Tibial nerve (tissue), 4 donors: ENCODE measurements at regions not wholly inside any gene's neighbourhood (a gene's known extent, or its start where the extent isn't known, plus 50 kb on each side); places are given as distances from the start of the nearest gene placed in this dataset.

Experiments
- DNase-seq, 2 donors: peaks; one replicate each; pipeline ENCODE4 v3.0.0-alpha.2; 2019; ENCODE audit warnings: low spot score in 2 of 2
- H3K27ac ChIP-seq, 4 donors: fragments of 200-600 bp; sonication (generic) in 3 of 4; one replicate each; pipeline ENCODE4 v1.5.1; 2017 to 2019; ENCODE audit warnings: mild to moderate bottlenecking in 1 of 4
- H3K27me3 ChIP-seq, 2 donors: fragments of 200-600 bp; sonication (generic) in 1 of 2; one replicate each; pipeline versions ENCODE4 v1.5.1 to v1.6.0; 2017 to 2019
- H3K36me3 ChIP-seq, 3 donors: fragments of 200-600 bp; sonication (generic); one replicate each; pipeline ENCODE4 v1.5.1; 2018 to 2019
- H3K4me1 ChIP-seq, 4 donors: fragments of 200-600 bp; sonication (generic) in 3 of 4; one replicate each; pipeline ENCODE4 v1.5.1; 2017 to 2019
- H3K4me3 ChIP-seq, 4 donors: fragments of 200-600 bp; sonication (generic) in 3 of 4; one replicate each; pipeline ENCODE4 v1.5.1; 2017 to 2019; ENCODE audit warnings: mild to moderate bottlenecking in 1 of 4, moderate library complexity in 1 of 4
- H3K9me3 ChIP-seq, 4 donors: fragments of 200-600 bp; sonication (generic) in 3 of 4; one replicate each; pipeline ENCODE4 v1.5.1; 2017 to 2019
- EP300 ChIP-seq, 2 donors: sonication (generic); formaldehyde crosslinking; IDR thresholded peaks; one replicate each; pipeline ENCODE4 v1.6.1; 2017; ENCODE audit warnings: antibody characterized with exemption in 2 of 2, mild to moderate bottlenecking in 1 of 2
- POLR2A ChIP-seq, 2 donors: fragments of 450-650 bp; IDR thresholded peaks; one replicate each; pipeline ENCODE4 v1.6.1; 2017; ENCODE audit warnings: antibody characterized with exemption in 2 of 2, mild to moderate bottlenecking in 2 of 2, moderate library complexity in 2 of 2
- WGBS, 2 donors: methylation state at CpG; one replicate each; pipeline ENCODE4 v1.1.5; 2018; 5-methylcytosine and 5-hydroxymethylcytosine counted together
- TF ChIP-seq, protein P1 (sequence below), 5 experiments: fragments of 200-600 bp in 3 of 5; fragments of 450-650 bp in 2 of 5; sonication (generic) in 3 of 5; IDR thresholded peaks; one replicate each; pipeline ENCODE4 v1.5.1; 2016 to 2019; ENCODE audit warnings: antibody characterized with exemption in 5 of 5, mild to moderate bottlenecking in 3 of 5, moderate library complexity in 2 of 5

DNA sequence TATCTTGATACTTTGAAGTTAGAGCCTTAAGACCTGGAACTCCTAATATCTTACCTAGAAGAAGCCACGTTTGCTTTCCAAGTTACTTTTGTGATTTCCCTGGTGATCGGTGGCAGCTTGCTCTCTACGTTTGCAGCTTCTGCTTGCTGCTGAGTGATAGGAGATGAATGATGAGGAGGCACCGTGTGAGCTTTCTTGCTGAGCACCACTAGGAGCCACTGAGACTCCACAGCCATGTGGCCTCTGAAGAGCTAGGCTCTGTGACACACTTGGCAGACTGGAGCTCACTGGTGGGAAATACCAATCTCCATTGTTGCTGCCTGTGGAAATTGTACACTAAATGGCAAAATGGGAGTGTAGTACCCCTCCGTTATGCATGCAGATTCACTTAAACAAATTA, 161.8 kb downstream of the IBTK start:
- TF ChIP-seq EP300 (IDR thresholded peaks at IDR 0.05) (no peak), POLR2A (IDR thresholded peaks at IDR 0.05) (no peak)
- TF ChIP-seq, protein P1, sequence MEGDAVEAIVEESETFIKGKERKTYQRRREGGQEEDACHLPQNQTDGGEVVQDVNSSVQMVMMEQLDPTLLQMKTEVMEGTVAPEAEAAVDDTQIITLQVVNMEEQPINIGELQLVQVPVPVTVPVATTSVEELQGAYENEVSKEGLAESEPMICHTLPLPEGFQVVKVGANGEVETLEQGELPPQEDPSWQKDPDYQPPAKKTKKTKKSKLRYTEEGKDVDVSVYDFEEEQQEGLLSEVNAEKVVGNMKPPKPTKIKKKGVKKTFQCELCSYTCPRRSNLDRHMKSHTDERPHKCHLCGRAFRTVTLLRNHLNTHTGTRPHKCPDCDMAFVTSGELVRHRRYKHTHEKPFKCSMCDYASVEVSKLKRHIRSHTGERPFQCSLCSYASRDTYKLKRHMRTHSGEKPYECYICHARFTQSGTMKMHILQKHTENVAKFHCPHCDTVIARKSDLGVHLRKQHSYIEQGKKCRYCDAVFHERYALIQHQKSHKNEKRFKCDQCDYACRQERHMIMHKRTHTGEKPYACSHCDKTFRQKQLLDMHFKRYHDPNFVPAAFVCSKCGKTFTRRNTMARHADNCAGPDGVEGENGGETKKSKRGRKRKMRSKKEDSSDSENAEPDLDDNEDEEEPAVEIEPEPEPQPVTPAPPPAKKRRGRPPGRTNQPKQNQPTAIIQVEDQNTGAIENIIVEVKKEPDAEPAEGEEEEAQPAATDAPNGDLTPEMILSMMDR (IDR thresholded peaks at IDR 0.05): no peak
- Histone ChIP-seq H3K9me3 (no peaks in the 10 kb centered on the region), H3K27ac (no peak overlapping the region), H3K4me1 (no peaks in the 10 kb centered on the region), H3K36me3 (no peaks in the 10 kb centered on the region), H3K4me3 (no peak overlapping the region), H3K27me3 (no peaks in the 10 kb centered on the region)
- no peak for DNase-seq
- 85 to 88% methylated on average over 5 of the region's 5 CpGs for WGBS, 2 donors

- Histone ChIP-seq H3K36me3 (no peaks in the 10 kb centered on the region), H3K27ac (no peak overlapping the region), H3K4me3 (no peak overlapping the region), H3K9me3 (no peaks in the 10 kb centered on the region), H3K27me3 (no peaks in the 10 kb centered on the region), H3K4me1 (no peaks in the 10 kb centered on the region)
- TF ChIP-seq POLR2A (IDR thresholded peaks at IDR 0.05): no peak
- TF ChIP-seq EP300 (IDR thresholded peaks at IDR 0.05): no peak
- TF ChIP-seq, protein P1 (IDR thresholded peaks at IDR 0.05): no peak
- DNase-seq: no peak
- WGBS, 2 donors: 22 to 36% methylated on average over 2 of the region's 2 CpGs
These were observed 163.1 kb downstream of the IBTK start for GRCh38 chr6:82084324-82084920.

DNA sequence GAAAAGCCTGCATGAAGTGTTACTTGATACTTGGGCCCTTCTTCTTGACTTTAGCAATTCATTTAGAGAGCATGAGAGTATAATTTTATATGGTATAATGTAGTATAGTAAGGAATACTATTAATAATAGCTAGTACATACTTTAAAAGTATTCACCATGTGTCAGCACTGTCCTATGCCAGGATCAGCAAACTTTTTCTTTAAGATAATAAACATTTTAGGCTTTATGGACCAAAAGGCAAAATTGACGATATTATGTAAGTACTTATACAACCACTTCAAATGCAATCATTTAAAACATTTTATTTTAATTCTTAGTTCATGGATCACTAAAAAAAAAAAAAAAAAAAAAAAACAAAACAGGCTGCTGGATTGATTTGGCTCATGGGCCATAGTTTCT, 163.9 kb downstream of the IBTK start:
- TF ChIP-seq EP300 (IDR thresholded peaks at IDR 0.05) (no peak), POLR2A (IDR thresholded peaks at IDR 0.05) (no peak)
- TF ChIP-seq, protein P1 (IDR thresholded peaks at IDR 0.05): no peak
- WGBS, 2 donors: 76 to 98% methylated on average over 1 of the region's 1 CpG
- Histone ChIP-seq H3K27me3 (no peaks in the 10 kb centered on the region), H3K36me3 (no peaks in the 10 kb centered on the region), H3K27ac (no peak overlapping the region), H3K9me3 (no peaks in the 10 kb centered on the region), H3K4me1 (no peaks in the 10 kb centered on the region), H3K4me3 (no peak overlapping the region)
- no peak for DNase-seq

- no peak for TF ChIP-seq EP300 (IDR thresholded peaks at IDR 0.05)
- TF ChIP-seq, protein P1 (IDR thresholded peaks at IDR 0.05): no peak
- no peak for TF ChIP-seq POLR2A (IDR thresholded peaks at IDR 0.05)
- Histone ChIP-seq H3K36me3 (no peaks in the 10 kb centered on the region), H3K27me3 (no peaks in the 10 kb centered on the region), H3K27ac (no peak overlapping the region), H3K9me3 (no peaks in the 10 kb centered on the region), H3K4me1 (peaks cover 0 to 10% (median 2%) of the 10 kb centered on the region in 4 donors), H3K4me3 (no peak overlapping the region)
- no peak for DNase-seq
- 88 to 95% methylated on average over 1 of the region's 1 CpG for WGBS, 2 donors
These were observed 166.8 kb downstream of the IBTK start for GRCh38 chr6:82080767-82081166.

GRCh38 chr6:82078286-82078908, 169.1 kb downstream of the IBTK start:
- H3K9me3 ChIP-seq: no peaks in the 10 kb centered on the region
- no peak overlapping the region for H3K4me3 ChIP-seq
- peaks cover 0 to 10% (median 2%) of the 10 kb centered on the region in 4 donors for H3K4me1 ChIP-seq
- 96 to 97% methylated on average over 3 of the region's 3 CpGs for WGBS, 2 donors
- TF ChIP-seq POLR2A (IDR thresholded peaks at IDR 0.05): no peak
- no peak for TF ChIP-seq EP300 (IDR thresholded peaks at IDR 0.05)
- TF ChIP-seq, protein P1 (IDR thresholded peaks at IDR 0.05): no peak
- DNase-seq: no peak
- no peaks in the 10 kb centered on the region for H3K36me3 ChIP-seq
- H3K27me3 ChIP-seq: no peaks in the 10 kb centered on the region
- H3K27ac ChIP-seq: no peak overlapping the region
